Coronary artery (tissue), 2 donors: ENCODE measurements at regions not wholly inside any gene's neighbourhood (a gene's known extent, or its start where the extent isn't known, plus 50 kb on each side); places are given as distances from the start of the nearest gene placed in this dataset.
"Not testable (repeated sequence)": the region's sequence is repeated elsewhere in the genome, so short reads cannot be mapped to it uniquely, and the experiment has no call there.

Experiments used
- DNase-seq: peaks from one replicate; pipeline ENCODE4 v3.0.0-alpha.2; 2017; ENCODE audit warnings: low spot score
- H3K27ac ChIP-seq, 2 donors: fragments of 200-600 bp; sonication (generic); one replicate each; pipeline ENCODE4 v1.5.1; 2016 to 2019
- H3K4me3 ChIP-seq: fragments of 200-600 bp; sonication (generic); 2 replicates; pipeline ENCODE4 v1.5.1; 2016; ENCODE audit warnings: mild to moderate bottlenecking, moderate library complexity
- CTCF ChIP-seq: fragments of 200-600 bp; sonication (generic); IDR thresholded peaks from one replicate; pipeline ENCODE4 v1.5.1; 2019; ENCODE audit warnings: antibody characterized with exemption

GRCh38 chr10:114872519-114873087, 51.0 kb downstream of the FHIP2A start:
- no peak overlapping the region for H3K4me3 ChIP-seq
- no peak overlapping the region for H3K27ac ChIP-seq
- TF ChIP-seq CTCF: no peak
- DNase-seq: no peak

DNA sequence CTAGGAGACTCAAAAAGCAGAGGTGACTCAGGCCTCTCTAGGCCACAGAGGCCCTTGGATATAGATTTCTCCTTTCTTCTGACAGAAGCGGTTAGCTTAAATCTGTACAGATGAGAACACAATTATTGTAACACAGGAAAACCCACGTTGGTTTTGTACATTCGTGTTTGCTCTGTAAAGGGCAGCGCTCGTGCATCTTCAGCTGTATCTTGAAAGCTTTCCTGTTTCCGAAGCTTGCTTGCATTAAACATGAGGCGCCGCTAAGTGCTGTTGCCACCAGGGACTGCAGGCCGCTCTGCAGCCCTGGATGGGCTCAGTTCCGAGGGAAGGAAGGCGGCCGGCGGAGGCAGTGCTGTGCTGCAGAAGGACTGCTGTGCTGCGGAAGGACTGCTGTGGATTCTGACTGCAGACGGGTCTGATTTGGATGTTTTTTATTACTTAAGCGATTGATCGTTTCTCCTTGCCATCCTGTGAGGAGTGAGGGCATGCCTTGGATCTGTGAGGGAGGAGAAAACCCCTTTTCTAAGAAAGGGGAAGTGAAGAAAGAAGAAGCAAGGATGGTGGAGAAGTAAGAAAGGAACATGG, 53.3 kb downstream of the FHIP2A start:
- H3K4me3 ChIP-seq: no peak overlapping the region
- DNase-seq: no peak
- no peak overlapping the region for H3K27ac ChIP-seq
- no peak for TF ChIP-seq CTCF

GRCh38 chr10:114875590-114876081, 54.1 kb downstream of the FHIP2A start:
- not testable (repeated sequence) for DNase-seq, H3K4me3 ChIP-seq, H3K27ac ChIP-seq

DNA sequence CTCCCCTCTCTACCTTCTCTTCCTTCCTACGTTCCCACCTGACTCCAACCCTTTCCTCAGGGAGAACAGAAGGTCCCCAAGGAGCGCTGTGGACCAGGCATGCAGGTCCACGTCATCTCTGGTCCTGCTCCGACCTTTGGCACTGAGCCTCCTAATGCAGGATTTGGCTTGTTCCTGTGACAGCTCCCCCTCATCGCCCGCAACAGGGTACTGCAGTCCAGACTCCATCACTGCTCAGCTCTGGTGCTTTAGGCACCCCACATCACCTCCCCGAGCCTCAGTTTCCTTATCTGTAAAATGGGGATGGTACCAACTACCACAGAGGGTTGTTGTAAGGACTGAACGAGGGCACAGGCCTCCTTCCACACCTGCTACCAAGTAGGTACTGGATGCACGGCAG, 54.6 kb downstream of the FHIP2A start:
- no peak for DNase-seq
- Histone ChIP-seq H3K4me3 (no peak overlapping the region), H3K27ac (no peak overlapping the region)
- no peak for TF ChIP-seq CTCF

DNA sequence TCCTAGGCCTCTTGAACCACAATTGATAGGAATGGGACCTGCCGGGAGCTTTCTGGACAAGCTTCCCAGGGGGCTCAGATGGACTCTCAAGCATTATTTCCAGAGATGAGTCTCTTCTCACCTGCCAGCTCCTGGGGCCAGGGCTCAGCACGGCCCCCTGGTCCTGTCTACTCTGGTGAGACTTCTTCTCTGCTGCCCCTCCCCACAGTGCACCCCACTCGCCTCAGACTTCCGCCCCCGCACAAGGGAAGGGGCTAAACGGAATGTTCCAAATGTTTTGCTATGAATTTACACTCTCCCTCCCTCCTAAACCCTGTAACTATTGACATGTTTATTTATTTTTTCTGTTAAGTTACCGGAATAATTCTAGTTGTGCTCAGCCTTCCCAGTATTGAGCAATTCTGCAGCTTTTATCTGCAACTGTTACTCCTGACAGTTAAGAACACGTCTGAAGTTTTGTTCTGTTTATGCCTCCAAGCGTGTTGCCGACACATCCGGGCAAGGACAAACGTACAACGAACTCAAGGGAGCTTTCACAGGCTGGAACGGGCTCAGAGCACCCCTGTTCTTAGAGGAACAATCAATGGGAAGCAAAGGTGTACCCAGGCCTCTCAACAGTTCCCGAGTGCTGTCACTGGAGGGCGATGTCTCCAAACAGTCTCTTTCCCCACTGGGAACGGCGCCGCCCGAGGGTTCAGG, 55.2 kb downstream of the FHIP2A start:
- Histone ChIP-seq H3K27ac (no peak overlapping the region), H3K4me3 (no peak overlapping the region)
- DNase-seq: no peak
- TF ChIP-seq CTCF: peak; percentile 16

DNA sequence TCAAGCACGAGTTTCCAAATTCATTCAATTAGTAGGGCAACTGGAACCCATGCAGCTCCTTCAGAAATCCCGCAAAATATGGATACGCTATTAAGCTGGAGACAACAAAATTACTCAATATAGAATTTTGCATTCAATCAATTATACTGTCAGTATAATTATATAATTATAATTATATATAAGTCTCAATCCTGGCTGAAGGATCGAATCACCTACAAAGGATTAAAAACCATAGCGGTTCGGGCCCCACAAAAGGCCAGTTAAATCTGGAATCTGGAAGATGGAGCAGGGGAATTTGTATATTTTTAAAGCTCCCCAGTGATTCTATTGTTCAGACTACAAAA, 55.7 kb downstream of the FHIP2A start:
- no peak overlapping the region for H3K4me3 ChIP-seq
- TF ChIP-seq CTCF: peak; percentile 4
- H3K27ac ChIP-seq: no peak overlapping the region
- DNase-seq: no peak

GRCh38 chr10:114879093-114879492, 57.5 kb downstream of the FHIP2A start:
- no peak for DNase-seq
- no peak overlapping the region for H3K4me3 ChIP-seq
- TF ChIP-seq CTCF: no peak
- no peak overlapping the region for H3K27ac ChIP-seq
